ENCODE measurements at regions not wholly inside any gene's neighbourhood (a gene's known extent, or its start where the extent isn't known, plus 50 kb on each side); places are given as distances from the start of the nearest gene placed in this dataset.

GRCh38 chr4:57632564-57632963 lies 522.4 kb upstream of the IGFBP7 start:
- Histone ChIP-seq H3K9me3 (no peaks in the 10 kb centered on the region), H3K27ac (no peak overlapping the region), H3K36me3 (no peaks in the 10 kb centered on the region), H3K27me3 (no peaks in the 10 kb centered on the region), H3K4me1 (no peaks in the 10 kb centered on the region), H3K4me3 (replicated peaks in 1 of 3) (no peak overlapping the region)
- no peak for DNase-seq
- TF ChIP-seq CTCF (IDR thresholded peaks at IDR 0.05) (no peak), POLR2A (IDR thresholded peaks at IDR 0.05) (no peak)
- WGBS, 2 donors, result 93 to 97% methylated on average over 2 of the region's 2 CpGs
- intact Hi-C loops (cut with DNase I), result no loop called here

DNA sequence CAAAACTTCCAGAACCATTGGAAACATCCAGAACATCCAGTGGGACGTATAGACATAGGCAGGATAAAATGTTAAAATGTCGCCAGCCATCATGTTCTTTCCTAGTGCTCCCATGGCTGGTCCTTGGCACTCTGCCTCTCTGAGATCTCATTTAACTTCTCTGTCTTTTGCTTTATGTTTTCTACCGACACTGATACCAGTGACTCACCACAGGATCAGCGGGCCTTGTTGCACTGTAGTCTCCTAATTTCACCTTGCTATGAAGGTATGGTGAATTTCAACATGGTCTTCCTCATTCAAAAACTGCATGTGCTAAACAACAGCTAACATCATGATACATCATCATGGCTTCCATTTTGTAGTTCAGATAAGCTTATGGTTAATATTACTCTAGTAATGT lies 521.0 kb upstream of the IGFBP7 start:
- Histone ChIP-seq H3K4me3 (replicated peaks in 1 of 3) (no peak overlapping the region), H3K27ac (no peak overlapping the region), H3K36me3 (no peaks in the 10 kb centered on the region), H3K9me3 (no peaks in the 10 kb centered on the region), H3K27me3 (no peaks in the 10 kb centered on the region), H3K4me1 (no peaks in the 10 kb centered on the region)
- intact Hi-C loops (cut with DNase I), result no loop called here
- TF ChIP-seq POLR2A (IDR thresholded peaks at IDR 0.05) (no peak), CTCF (IDR thresholded peaks at IDR 0.05) (no peak)
- no peak for DNase-seq
- 88 to 91% methylated on average over 4 of the region's 4 CpGs for WGBS, 2 donors

- H3K27ac ChIP-seq, result no peak overlapping the region
- no peaks in the 10 kb centered on the region for H3K4me1 ChIP-seq
- no peaks in the 10 kb centered on the region for H3K27me3 ChIP-seq
- H3K4me3 ChIP-seq (replicated peaks in 1 of 3), result no peak overlapping the region
- no peaks in the 10 kb centered on the region for H3K9me3 ChIP-seq
- no peaks in the 10 kb centered on the region for H3K36me3 ChIP-seq
- WGBS, 2 donors, result 93 to 94% methylated on average over 5 of the region's 5 CpGs
- intact Hi-C loops (cut with DNase I), result no loop called here
- DNase-seq, result no peak
- TF ChIP-seq CTCF (IDR thresholded peaks at IDR 0.05), result no peak
- TF ChIP-seq POLR2A (IDR thresholded peaks at IDR 0.05), result no peak
Observed at GRCh38 chr4:57628004-57628403, 517.8 kb upstream of the IGFBP7 start.

GRCh38 chr4:57614257-57614932 lies 504.2 kb upstream of the IGFBP7 start:
- no peak overlapping the region for H3K4me3 ChIP-seq (replicated peaks in 1 of 3)
- H3K4me1 ChIP-seq, result no peaks in the 10 kb centered on the region
- 56 to 75% methylated on average over 4 to 5 of the region's 5 CpGs for WGBS, 2 donors
- H3K9me3 ChIP-seq, result no peaks in the 10 kb centered on the region
- TF ChIP-seq CTCF (IDR thresholded peaks at IDR 0.05) (no peak), POLR2A (IDR thresholded peaks at IDR 0.05) (no peak)
- no peaks in the 10 kb centered on the region for H3K27me3 ChIP-seq
- DNase-seq, result no peak
- H3K36me3 ChIP-seq, result no peaks in the 10 kb centered on the region
- H3K27ac ChIP-seq, result no peak overlapping the region
- intact Hi-C loops (cut with DNase I), result no loop called here

GRCh38 chr4:57612279-57612678 lies 502.1 kb upstream of the IGFBP7 start:
- Histone ChIP-seq H3K9me3 (no peaks in the 10 kb centered on the region), H3K27me3 (no peaks in the 10 kb centered on the region), H3K36me3 (no peaks in the 10 kb centered on the region), H3K4me3 (replicated peaks in 1 of 3) (no peak overlapping the region), H3K4me1 (no peaks in the 10 kb centered on the region), H3K27ac (no peak overlapping the region)
- DNase-seq, result no peak
- TF ChIP-seq POLR2A (IDR thresholded peaks at IDR 0.05) (no peak), CTCF (IDR thresholded peaks at IDR 0.05) (no peak)
- intact Hi-C loops (cut with DNase I), result no loop called here
- WGBS, 2 donors, result 34 to 57% methylated on average over 2 of the region's 2 CpGs
